HepG2 (cell line): ENCODE measurements at regions not wholly inside any gene's neighbourhood (a gene's known extent, or its start where the extent isn't known, plus 50 kb on each side); places are given as distances from the start of the nearest gene placed in this dataset.

Experiments used
- ATAC-seq: fragments of 200-7000 bp; cut with Tn5 transposase; 3 replicates; pipeline ENCODE4 v1.9.1; 2020; ENCODE audit warnings: mild to moderate bottlenecking, moderate library complexity
- BruUV-seq: library from RNA; stranded (reverse); fragments of 400-500 nt; replicated peaks from 2 replicates; lab custom pipeline; 2021; lab: Mats Ljungman, UMichigan
- CTCF ChIA-PET: fragments of 300-600 bp; formaldehyde crosslinking; extraction: SDS; loops from one replicate; lab custom pipeline; 2021; ENCODE audit warnings: low total read pairs, inconsistent platforms, low intra/inter-chr PET ratio; lab: Yijun Ruan, JAX
- POLR2A ChIA-PET: fragments of 350-600 bp; sonication (Branson Sonifier 250); formaldehyde crosslinking; loops from one replicate; lab custom pipeline; 2020; ENCODE audit warnings: antibody characterized with exemption, inconsistent platforms; lab: Yijun Ruan, JAX
- DNase-seq: peaks from one replicate; pipeline ENCODE4 v3.0.0-alpha.2; 2015; ENCODE audit warnings: low spot score
- FAIRE-seq: peaks from 3 replicates; lab custom pipeline; 2011; peaks lifted over from hg19 to GRCh38; lab: Jason Lieb, UNC
- H2AFZ ChIP-seq: one replicate; pipeline ENCODE4 v1.6.1; 2011; ENCODE audit warnings: low read length, inconsistent platforms
- H3K27ac ChIP-seq: fragments of 300-600 bp; 3 replicates; pipeline ENCODE4 v1.8.0; 2011; ENCODE audit warnings: mixed run types, mild to moderate bottlenecking, mixed read lengths, low read length, inconsistent platforms; ENCODE audit not compliant: insufficient read depth; ENCODE audit errors: extremely low read length
- H3K27me3 ChIP-seq, 2 experiments: fragments of 200-600 bp in 1 of 2; 2 replicates in 1 of 2; 3 replicates in 1 of 2; pipeline versions ENCODE4 v1.6.0 to v1.8.0; 2011; ENCODE audit warnings: low read length in 2 of 2, mild to moderate bottlenecking in 2 of 2, moderate library complexity in 2 of 2, inconsistent platforms in 1 of 2; ENCODE audit not compliant: insufficient read depth in 2 of 2, control insufficient read depth in 1 of 2
- H3K36me3 ChIP-seq, 2 experiments: fragments of 200-600 bp in 1 of 2; replicated peaks in 1 of 2; 2 replicates in 1 of 2; 3 replicates in 1 of 2; pipeline versions ENCODE4 v1.5.1 to v1.8.0; 2011; ENCODE audit warnings: low read length in 2 of 2, inconsistent platforms in 1 of 2; ENCODE audit not compliant: insufficient read depth in 2 of 2, control insufficient read depth in 1 of 2
- H3K4me1 ChIP-seq: 2 replicates; pipeline ENCODE4 v1.5.1; 2012; ENCODE audit warnings: low read length, inconsistent platforms; ENCODE audit not compliant: insufficient read depth
- H3K4me2 ChIP-seq: 2 replicates; pipeline ENCODE4 v1.6.0; 2011; ENCODE audit warnings: low read depth, low read length, inconsistent platforms
- H3K4me3 ChIP-seq, 3 experiments: fragments of 200-600 bp in 1 of 3; sonication (generic), shearing (Covaris generic) in 1 of 3; replicated peaks in 1 of 3; 2 replicates each; pipeline ENCODE4 v1.5.1; 2011 to 2016; ENCODE audit warnings: low read length in 3 of 3, inconsistent platforms in 2 of 3, low read depth in 2 of 3, mild to moderate bottlenecking in 2 of 3, control low read depth in 1 of 3, mixed read lengths in 1 of 3; ENCODE audit not compliant: insufficient read depth in 1 of 3
- H3K79me2 ChIP-seq: one replicate; pipeline ENCODE4 v1.6.1; 2011; ENCODE audit warnings: low read length, inconsistent platforms; ENCODE audit not compliant: insufficient read depth
- H3K9ac ChIP-seq: 2 replicates; pipeline ENCODE4 v1.6.0; 2011; ENCODE audit warnings: mild to moderate bottlenecking, low read depth, low read length, inconsistent platforms; ENCODE audit not compliant: insufficient read depth
- H3K9me3 ChIP-seq: 2 replicates; pipeline ENCODE4 v1.5.1; 2012; ENCODE audit warnings: mild to moderate bottlenecking, low read length
- H4K20me1 ChIP-seq: 2 replicates; pipeline ENCODE4 v1.6.0; 2011; ENCODE audit warnings: inconsistent platforms, mild to moderate bottlenecking, low read length, moderate library complexity; ENCODE audit not compliant: insufficient read depth
- ASH2L ChIP-seq: fragments of 300-600, 200-600 bp; sonication (generic); IDR thresholded peaks from 2 replicates; pipeline ENCODE4 v1.7.0; 2017; ENCODE audit warnings: low read depth, mild to moderate bottlenecking, moderate library complexity, mixed read lengths, low read length; ENCODE audit not compliant: insufficient read length
- ATF7 ChIP-seq, 2 experiments: fragments of 450-650 bp in 1 of 2; sonication (generic) in 1 of 2; formaldehyde crosslinking in 1 of 2; IDR thresholded peaks; 2 replicates each; pipeline versions ENCODE4 v1.4.0 to v1.6.1; 2016 to 2020; ENCODE audit warnings: antibody characterized with exemption in 1 of 2, mild to moderate bottlenecking in 1 of 2, missing genetic modification reagents in 1 of 2
- CBX5 ChIP-seq: sonication (generic); formaldehyde crosslinking; IDR thresholded peaks from 2 replicates; pipeline ENCODE4 v1.4.0; 2020; ENCODE audit warnings: missing genetic modification reagents, borderline replicate concordance
- CC2D1A ChIP-seq: sonication (generic); formaldehyde crosslinking; IDR thresholded peaks from 2 replicates; pipeline ENCODE4 v1.8.1; 2023; ENCODE audit warnings: mild to moderate bottlenecking, missing genetic modification reagents
- EP300 ChIP-seq, 3 experiments: sonication (generic) in 1 of 3; formaldehyde crosslinking in 1 of 3; IDR thresholded peaks; 2 replicates each; pipeline versions ENCODE4 v1.5.1 to v1.6.1; 2011 to 2020; ENCODE audit warnings: low read depth in 2 of 3, low read length in 2 of 3, borderline replicate concordance in 1 of 3, improper control_type of control experiment in 1 of 3, mild to moderate bottlenecking in 1 of 3, missing genetic modification reagents in 1 of 3, moderate library complexity in 1 of 3
- KLF13 ChIP-seq: sonication (generic); formaldehyde crosslinking; IDR thresholded peaks from 2 replicates; pipeline ENCODE4 v1.4.0; 2020; ENCODE audit warnings: mild to moderate bottlenecking, missing genetic modification reagents
- POGZ ChIP-seq: sonication (generic); formaldehyde crosslinking; IDR thresholded peaks from 2 replicates; pipeline ENCODE4 v1.4.0; 2020; ENCODE audit warnings: mild to moderate bottlenecking, missing genetic modification reagents
- RAD51 ChIP-seq: fragments of 450-650 bp; IDR thresholded peaks from 2 replicates; pipeline ENCODE4 v1.6.1; 2016; ENCODE audit warnings: borderline replicate concordance
- TARDBP ChIP-seq: sonication (generic); formaldehyde crosslinking; IDR thresholded peaks from 2 replicates; pipeline ENCODE4 v1.8.0; 2022; ENCODE audit warnings: mild to moderate bottlenecking, missing genetic modification reagents
- TBL1XR1 ChIP-seq: fragments of 150-350 bp; IDR thresholded peaks from 2 replicates; pipeline ENCODE4 v1.6.1; 2014; ENCODE audit warnings: borderline replicate concordance, low read length; ENCODE audit not compliant: partially characterized antibody
- ZNF138 ChIP-seq: sonication (generic); formaldehyde crosslinking; IDR thresholded peaks from 2 replicates; pipeline ENCODE4 v1.5.0; 2020; ENCODE audit warnings: mild to moderate bottlenecking, low read depth, missing genetic modification reagents
- ZNF570 ChIP-seq: sonication (generic); formaldehyde crosslinking; IDR thresholded peaks from 2 replicates; pipeline ENCODE4 v1.4.0; 2020; ENCODE audit warnings: mild to moderate bottlenecking, missing genetic modification reagents, borderline replicate concordance
- ZSCAN20 ChIP-seq: sonication (generic); formaldehyde crosslinking; IDR thresholded peaks from 2 replicates; pipeline ENCODE4 v1.4.0; 2020; ENCODE audit warnings: missing genetic modification reagents, mild to moderate bottlenecking, borderline replicate concordance
- ZZZ3 ChIP-seq: sonication (generic); formaldehyde crosslinking; IDR thresholded peaks from 2 replicates; pipeline ENCODE4 v1.4.0; 2020; ENCODE audit warnings: missing genetic modification reagents, mild to moderate bottlenecking, borderline replicate concordance
- WGBS: methylation state at CpG from one replicate; pipeline ENCODE4 v1.1.6; 2017; ENCODE audit warnings: low lambda C conversion rate; 5-methylcytosine and 5-hydroxymethylcytosine counted together
- in situ Hi-C: cut with HindIII; loops from 2 replicates; pipeline ENCODE4 v1.10.0; 2017; ENCODE audit warnings: low pct_unique_long_range_greater_than_20kb; ENCODE audit not compliant: extremely low pct_ligation_motif_present
- intact Hi-C: fragments of 100-400 bp; cut with micrococcal nuclease; formaldehyde crosslinking; loops from one replicate; pipeline ENCODE4 v1.10.0; 2022; ENCODE audit not compliant: unreplicated experiment
- TF ChIP-seq, protein P1 (sequence below): sonication (generic); formaldehyde crosslinking; IDR thresholded peaks from 2 replicates; pipeline ENCODE4 v1.8.0; 2022; ENCODE audit warnings: mild to moderate bottlenecking, missing genetic modification reagents; ENCODE audit not compliant: insufficient replicate concordance
- TF ChIP-seq, protein P2 (sequence below): sonication (generic); formaldehyde crosslinking; IDR thresholded peaks from 2 replicates; pipeline ENCODE4 v1.4.0; 2020; ENCODE audit warnings: mild to moderate bottlenecking, missing genetic modification reagents, borderline replicate concordance

DNA sequence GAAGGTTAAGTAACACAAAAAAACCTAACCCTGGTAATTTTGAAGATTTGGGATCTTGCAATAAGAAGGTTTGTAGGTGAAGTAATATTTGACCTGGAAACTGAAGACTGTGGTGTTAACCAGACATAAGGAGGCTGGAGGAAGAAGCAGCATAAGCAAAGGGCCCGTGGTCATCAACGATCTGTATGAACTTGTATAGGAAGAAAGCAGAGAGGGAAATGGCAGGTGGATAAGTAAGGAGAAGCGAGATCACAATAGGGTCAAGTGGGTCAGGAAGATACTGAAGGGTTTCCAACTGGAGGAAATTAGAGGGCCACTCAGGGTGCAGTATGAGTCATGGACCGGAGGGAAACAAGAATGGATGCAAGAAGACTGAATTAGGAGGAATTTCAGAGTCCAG lies 103.8 kb upstream of the SORBS2 start:
- DNase-seq, result no peak
- no peak overlapping the region for H3K27ac ChIP-seq
- no peaks in the 10 kb centered on the region for H3K79me2 ChIP-seq
- H3K4me2 ChIP-seq, result no peak overlapping the region
- 80% methylated on average over 4 of the region's 4 CpGs for WGBS
- H3K36me3 ChIP-seq, result no peaks in the 10 kb centered on the region
- H3K9me3 ChIP-seq, result no peaks in the 10 kb centered on the region
- intact Hi-C loops, result no loop called here
- FAIRE-seq, result no peak
- no peak overlapping the region for H3K9ac ChIP-seq
- ChIA-PET CTCF (no interaction called here), POLR2A (no interaction called here)
- no peak for TF ChIP-seq POGZ (CRISPR knock-in tag)
- no peak for TF ChIP-seq RAD51
- TF ChIP-seq ZNF570, result no peak
- TF ChIP-seq, protein P1, sequence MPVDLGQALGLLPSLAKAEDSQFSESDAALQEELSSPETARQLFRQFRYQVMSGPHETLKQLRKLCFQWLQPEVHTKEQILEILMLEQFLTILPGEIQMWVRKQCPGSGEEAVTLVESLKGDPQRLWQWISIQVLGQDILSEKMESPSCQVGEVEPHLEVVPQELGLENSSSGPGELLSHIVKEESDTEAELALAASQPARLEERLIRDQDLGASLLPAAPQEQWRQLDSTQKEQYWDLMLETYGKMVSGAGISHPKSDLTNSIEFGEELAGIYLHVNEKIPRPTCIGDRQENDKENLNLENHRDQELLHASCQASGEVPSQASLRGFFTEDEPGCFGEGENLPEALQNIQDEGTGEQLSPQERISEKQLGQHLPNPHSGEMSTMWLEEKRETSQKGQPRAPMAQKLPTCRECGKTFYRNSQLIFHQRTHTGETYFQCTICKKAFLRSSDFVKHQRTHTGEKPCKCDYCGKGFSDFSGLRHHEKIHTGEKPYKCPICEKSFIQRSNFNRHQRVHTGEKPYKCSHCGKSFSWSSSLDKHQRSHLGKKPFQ, result no peak
- TF ChIP-seq TARDBP, result no peak
- TF ChIP-seq TBL1XR1, result no peak
- TF ChIP-seq ZZZ3 (CRISPR knock-in tag), result no peak
- no peak for TF ChIP-seq KLF13
- peaks cover 0 to 4% of the 10 kb centered on the region in 2 experiments; a peak in 1 of 5 replicates for H3K27me3 ChIP-seq
- H3K4me1 ChIP-seq, result peaks cover 33% of the 10 kb centered on the region
- no peak for ATAC-seq
- no peaks in the 10 kb centered on the region for H4K20me1 ChIP-seq
- H3K4me3 ChIP-seq, result no peak overlapping the region
- H2AFZ ChIP-seq, result no peak overlapping the region
- no TSS peak for BruUV-seq
- in situ Hi-C loops, result no loop called here

DNA sequence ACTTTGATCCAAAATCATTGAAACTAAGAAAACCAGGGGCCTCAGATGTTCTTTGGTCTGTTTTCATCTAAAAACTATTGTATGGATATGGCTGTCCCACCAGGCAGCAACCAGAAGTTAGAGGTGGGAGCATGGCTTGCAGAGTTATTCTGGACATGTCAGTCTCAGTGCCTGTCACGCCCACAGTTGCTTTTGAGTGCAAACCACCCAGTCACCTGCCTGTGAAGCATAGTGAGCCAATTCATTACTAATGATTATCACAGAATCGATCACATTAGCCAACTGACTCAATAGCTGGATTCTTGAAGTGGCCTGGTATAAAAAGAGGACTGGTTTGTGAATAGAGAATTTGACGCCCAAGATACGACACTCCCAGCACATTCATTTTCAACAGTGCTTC lies 104.2 kb upstream of the SORBS2 start:
- intact Hi-C loops, result no loop called here
- Histone ChIP-seq H3K9ac (no peak overlapping the region), H3K4me1 (peaks cover 33% of the 10 kb centered on the region), H3K27ac (no peak overlapping the region), H3K4me2 (no peak overlapping the region), H3K79me2 (no peaks in the 10 kb centered on the region), H3K9me3 (no peaks in the 10 kb centered on the region), H3K36me3 (no peaks in the 10 kb centered on the region), H4K20me1 (no peaks in the 10 kb centered on the region), H3K27me3 (peaks cover 0 to 4% of the 10 kb centered on the region in 2 experiments; a peak in 1 of 5 replicates), H2AFZ (no peak overlapping the region), H3K4me3 (no peak overlapping the region)
- DNase-seq (no peak), ATAC-seq (no peak), FAIRE-seq (no peak)
- WGBS, result 71% methylated on average over 4 of the region's 4 CpGs
- ChIA-PET POLR2A (no interaction called here), CTCF (no interaction called here)
- BruUV-seq, result no TSS peak
- in situ Hi-C loops, result no loop called here
- TF ChIP-seq ASH2L, result no peak
- TF ChIP-seq TBL1XR1, result no peak
- TF ChIP-seq, protein P2, sequence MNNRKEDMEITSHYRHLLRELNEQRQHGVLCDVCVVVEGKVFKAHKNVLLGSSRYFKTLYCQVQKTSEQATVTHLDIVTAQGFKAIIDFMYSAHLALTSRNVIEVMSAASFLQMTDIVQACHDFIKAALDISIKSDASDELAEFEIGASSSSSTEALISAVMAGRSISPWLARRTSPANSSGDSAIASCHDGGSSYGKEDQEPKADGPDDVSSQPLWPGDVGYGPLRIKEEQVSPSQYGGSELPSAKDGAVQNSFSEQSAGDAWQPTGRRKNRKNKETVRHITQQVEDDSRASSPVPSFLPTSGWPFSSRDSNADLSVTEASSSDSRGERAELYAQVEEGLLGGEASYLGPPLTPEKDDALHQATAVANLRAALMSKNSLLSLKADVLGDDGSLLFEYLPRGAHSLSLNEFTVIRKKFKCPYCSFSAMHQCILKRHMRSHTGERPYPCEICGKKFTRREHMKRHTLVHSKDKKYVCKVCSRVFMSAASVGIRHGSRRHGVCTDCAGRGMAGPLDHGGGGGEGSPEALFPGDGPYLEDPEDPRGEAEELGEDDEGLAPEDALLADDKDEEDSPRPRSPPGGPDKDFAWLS (CRISPR knock-in tag), result no peak
- no peak for TF ChIP-seq ZNF138
- no peak for TF ChIP-seq ATF7 (IDR thresholded peaks at IDR 0.05)
- TF ChIP-seq ATF7 (CRISPR knock-in tag; IDR thresholded peaks at IDR 0.05), result no peak
- no peak for TF ChIP-seq ZSCAN20 (CRISPR knock-in tag)
- no peak for TF ChIP-seq CBX5 (CRISPR knock-in tag)
- no peak for TF ChIP-seq EP300 (IDR thresholded peaks at IDR 0.05; ENCODE audit: low read depth in 2 of 2, low read length in 2 of 2)
- TF ChIP-seq EP300 (CRISPR knock-in tag; IDR thresholded peaks at IDR 0.05; ENCODE audit: borderline replicate concordance), result no peak
- no peak for TF ChIP-seq CC2D1A
